ENCODE measurements at regions not wholly inside any gene's neighbourhood (a gene's known extent, or its start where the extent isn't known, plus 50 kb on each side); places are given as distances from the start of the nearest gene placed in this dataset.

DNA sequence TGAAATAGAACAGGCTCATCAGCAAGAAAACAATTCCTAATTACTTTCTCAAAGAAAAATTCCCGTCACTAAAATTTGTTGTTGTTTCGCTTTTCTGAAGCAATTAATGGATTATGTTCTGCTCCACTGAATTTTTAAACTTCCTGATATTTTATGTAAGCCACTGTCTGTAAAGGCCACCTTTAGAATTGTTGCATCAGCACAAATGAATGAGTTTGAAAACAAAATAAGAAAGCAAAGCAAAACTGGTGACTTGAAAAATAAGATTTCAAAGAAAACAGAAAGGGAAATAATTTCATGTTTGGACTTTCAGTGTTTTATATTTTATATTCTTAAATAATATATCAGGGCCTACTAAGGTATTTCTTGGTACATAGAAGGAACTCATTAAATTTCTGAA lies 636.3 kb upstream of the TYRP1 start:
- DNase-seq (no peak), ATAC-seq (no peak)
- Histone ChIP-seq H3K36me3 (no peaks in the 10 kb centered on the region), H3K27me3 (no peaks in the 10 kb centered on the region), H3K27ac (no peak overlapping the region), H3K4me3 (no peak overlapping the region), H3K9me3 (peaks cover 0 to 44% (median 15%) of the 10 kb centered on the region in 12 donors), H3K4me1 (no peaks in the 10 kb centered on the region)
- TF ChIP-seq, protein P1, sequence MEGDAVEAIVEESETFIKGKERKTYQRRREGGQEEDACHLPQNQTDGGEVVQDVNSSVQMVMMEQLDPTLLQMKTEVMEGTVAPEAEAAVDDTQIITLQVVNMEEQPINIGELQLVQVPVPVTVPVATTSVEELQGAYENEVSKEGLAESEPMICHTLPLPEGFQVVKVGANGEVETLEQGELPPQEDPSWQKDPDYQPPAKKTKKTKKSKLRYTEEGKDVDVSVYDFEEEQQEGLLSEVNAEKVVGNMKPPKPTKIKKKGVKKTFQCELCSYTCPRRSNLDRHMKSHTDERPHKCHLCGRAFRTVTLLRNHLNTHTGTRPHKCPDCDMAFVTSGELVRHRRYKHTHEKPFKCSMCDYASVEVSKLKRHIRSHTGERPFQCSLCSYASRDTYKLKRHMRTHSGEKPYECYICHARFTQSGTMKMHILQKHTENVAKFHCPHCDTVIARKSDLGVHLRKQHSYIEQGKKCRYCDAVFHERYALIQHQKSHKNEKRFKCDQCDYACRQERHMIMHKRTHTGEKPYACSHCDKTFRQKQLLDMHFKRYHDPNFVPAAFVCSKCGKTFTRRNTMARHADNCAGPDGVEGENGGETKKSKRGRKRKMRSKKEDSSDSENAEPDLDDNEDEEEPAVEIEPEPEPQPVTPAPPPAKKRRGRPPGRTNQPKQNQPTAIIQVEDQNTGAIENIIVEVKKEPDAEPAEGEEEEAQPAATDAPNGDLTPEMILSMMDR (IDR thresholded peaks at IDR 0.05), result no peak
- TF ChIP-seq POLR2A (IDR thresholded peaks at IDR 0.05), result no peak
- WGBS, 4 donors, result 84 to 88% (median 87%) methylated on average over 2 of the region's 2 CpGs
- intact Hi-C loops (cut with DNase I), result no loop called here

DNA sequence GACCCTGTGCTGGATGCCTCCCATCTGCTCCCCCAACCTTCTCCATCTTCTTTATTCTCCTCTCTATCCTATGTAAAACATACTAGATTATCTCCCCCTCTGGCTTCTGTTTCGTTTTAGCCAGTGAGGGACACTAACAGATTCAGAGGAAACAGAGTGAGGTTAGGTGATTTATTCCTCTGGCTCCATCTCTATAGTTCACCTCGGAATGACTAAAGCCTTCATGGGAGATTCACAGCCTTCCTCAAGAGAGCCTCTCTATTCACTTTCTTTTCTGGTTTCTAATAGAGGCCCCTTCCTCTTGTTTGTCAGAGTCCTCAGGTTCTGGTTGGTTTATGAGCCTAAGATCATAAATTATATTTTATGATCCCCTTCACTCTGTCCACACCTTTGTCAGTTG lies 633.1 kb upstream of the TYRP1 start:
- Histone ChIP-seq H3K4me3 (no peak overlapping the region), H3K27me3 (no peaks in the 10 kb centered on the region), H3K27ac (no peak overlapping the region), H3K36me3 (no peaks in the 10 kb centered on the region), H3K9me3 (peaks cover 0 to 19% (median 2%) of the 10 kb centered on the region in 12 donors), H3K4me1 (no peaks in the 10 kb centered on the region)
- intact Hi-C loops (cut with DNase I), result no loop called here
- WGBS, 4 donors, result 54 to 72% (median 66%) methylated on average over 2 of the region's 2 CpGs
- ATAC-seq, result no peak
- no peak for DNase-seq
- TF ChIP-seq, protein P1 (IDR thresholded peaks at IDR 0.05), result no peak
- TF ChIP-seq POLR2A (IDR thresholded peaks at IDR 0.05), result no peak

DNA sequence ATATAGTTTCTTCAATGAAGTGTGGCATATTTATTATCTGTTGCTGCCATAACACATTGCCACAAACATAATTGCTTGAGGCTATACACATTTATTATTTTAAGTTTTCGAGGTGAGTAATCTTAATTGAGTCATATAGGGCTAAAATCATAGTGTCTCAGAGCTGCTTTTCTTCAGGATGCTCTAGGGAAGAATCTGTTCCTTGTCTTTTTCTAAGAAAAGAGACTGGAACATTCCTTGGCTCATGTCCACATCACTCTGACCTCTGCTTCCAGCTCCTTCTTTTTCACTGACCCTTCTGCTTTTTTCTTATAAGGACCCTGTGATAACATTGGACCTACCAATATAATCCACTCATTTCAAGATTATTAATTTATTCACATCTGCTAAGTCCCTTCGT lies 632.4 kb upstream of the TYRP1 start:
- Histone ChIP-seq H3K27ac (no peak overlapping the region), H3K4me3 (no peak overlapping the region), H3K4me1 (no peaks in the 10 kb centered on the region), H3K9me3 (peaks cover 0 to 11% (median 0%) of the 10 kb centered on the region in 12 donors), H3K27me3 (no peaks in the 10 kb centered on the region), H3K36me3 (no peaks in the 10 kb centered on the region)
- 62 to 73% (median 65%) methylated on average over 2 of the region's 2 CpGs for WGBS, 4 donors
- intact Hi-C loops (cut with DNase I), result no loop called here
- ATAC-seq (no peak), DNase-seq (no peak)
- TF ChIP-seq, protein P1 (IDR thresholded peaks at IDR 0.05), result no peak
- TF ChIP-seq POLR2A (IDR thresholded peaks at IDR 0.05), result no peak

DNA sequence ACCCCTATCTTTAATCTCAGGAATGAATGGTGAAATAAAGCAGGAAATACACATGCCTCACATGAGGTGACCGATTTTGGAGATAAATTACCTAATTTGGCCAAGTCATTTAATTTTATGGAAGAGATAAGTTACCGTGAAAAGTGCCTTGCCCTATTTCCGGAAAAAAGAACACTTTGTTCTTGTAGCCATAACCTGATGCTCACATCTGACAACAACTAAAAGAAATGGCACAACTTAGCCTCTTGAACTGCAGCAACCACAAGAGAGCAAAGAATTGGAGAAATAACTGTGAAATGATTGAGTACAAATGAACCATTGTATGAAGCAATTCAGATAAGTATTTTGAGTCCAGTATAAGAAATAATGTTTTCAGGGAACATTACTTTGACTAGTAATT lies 628.1 kb upstream of the TYRP1 start:
- no peak for TF ChIP-seq POLR2A (IDR thresholded peaks at IDR 0.05)
- TF ChIP-seq, protein P1 (IDR thresholded peaks at IDR 0.05), result no peak

More for the DNA sequence above, 628.1 kb upstream of the TYRP1 start:
- no peak overlapping the region for H3K4me3 ChIP-seq
- H3K4me1 ChIP-seq, result no peaks in the 10 kb centered on the region
- no peak overlapping the region for H3K27ac ChIP-seq
- no peaks in the 10 kb centered on the region for H3K27me3 ChIP-seq
- peaks cover 0 to 7% (median 0%) of the 10 kb centered on the region in 12 donors for H3K9me3 ChIP-seq
- no peaks in the 10 kb centered on the region for H3K36me3 ChIP-seq
- no peak for DNase-seq
- ATAC-seq, result no peak
- intact Hi-C loops (cut with DNase I), result no loop called here
- 49 to 60% (median 56%) methylated on average over 3 of the region's 3 CpGs for WGBS, 4 donors

All from heart left ventricle (tissue), 16 donors.